Lung (tissue), 11 donors: ENCODE measurements at regions not wholly inside any gene's neighbourhood (a gene's known extent, or its start where the extent isn't known, plus 50 kb on each side); places are given as distances from the start of the nearest gene placed in this dataset.

ENCODE experiments used
- ATAC-seq: fragments of 200-7000 bp; cut with Tn5 transposase; one replicate; pipeline ENCODE4 v1.9.1; 2020; ENCODE audit warnings: moderate number of reproducible peaks; ENCODE audit not compliant: insufficient read depth, low FRiP score
- DNase-seq, 3 donors: peaks; one replicate each; pipeline ENCODE4 v3.0.0-alpha.2; 2013 to 2017
- H3K27ac ChIP-seq, 2 donors: one replicate each; pipeline ENCODE4 v1.5.1; 2013; ENCODE audit warnings: mild to moderate bottlenecking in 2 of 2, moderate library complexity in 2 of 2, control low read depth in 1 of 2, inconsistent platforms in 1 of 2, low read depth in 1 of 2, low read length in 1 of 2
- H3K27me3 ChIP-seq, 3 donors: one replicate each; pipeline ENCODE4 v1.5.1; 2013; ENCODE audit warnings: low read length in 2 of 3; ENCODE audit not compliant: control insufficient read depth in 3 of 3, insufficient read depth in 3 of 3
- H3K36me3 ChIP-seq, 4 donors: one replicate each; pipeline ENCODE4 v1.5.1; 2013; ENCODE audit warnings: low read length in 4 of 4, mild to moderate bottlenecking in 1 of 4, moderate library complexity in 1 of 4; ENCODE audit not compliant: control insufficient read depth in 4 of 4, insufficient read depth in 4 of 4
- H3K4me1 ChIP-seq, 5 donors: one replicate each; pipeline ENCODE4 v1.5.1; 2013; ENCODE audit warnings: low read length in 5 of 5, mild to moderate bottlenecking in 2 of 5, moderate library complexity in 1 of 5; ENCODE audit not compliant: control insufficient read depth in 5 of 5, insufficient read depth in 5 of 5
- H3K4me3 ChIP-seq: one replicate; pipeline ENCODE4 v1.5.1; 2013; ENCODE audit warnings: mild to moderate bottlenecking, control low read depth, moderate library complexity
- H3K9ac ChIP-seq, 2 donors: one replicate each; pipeline ENCODE4 v1.5.1; 2013; ENCODE audit warnings: low read length in 2 of 2, control low read depth in 1 of 2; ENCODE audit not compliant: insufficient read depth in 1 of 2
- H3K9me3 ChIP-seq, 4 donors: one replicate each; pipeline ENCODE4 v1.5.1; 2013; ENCODE audit warnings: low read length in 3 of 4, mild to moderate bottlenecking in 1 of 4, moderate library complexity in 1 of 4; ENCODE audit not compliant: control insufficient read depth in 4 of 4, insufficient read depth in 3 of 4
- CTCF ChIP-seq: IDR thresholded peaks from 2 replicates; pipeline ENCODE4 v1.5.1; 2012; ENCODE audit warnings: mild to moderate bottlenecking; ENCODE audit errors: control extremely low read depth, extremely low read depth
- WGBS, 2 donors: extraction: QIAGEN DNeasy Blood & Tissue Kit; methylation state at CpG; one replicate each; pipeline ENCODE4 v1.1.7; 2013; 5-methylcytosine and 5-hydroxymethylcytosine counted together
- donor health status: control.
- donor health status: control.
- donor health status: Bipolar disorder and iron deficiency.
- donor health status: healthy.
- donor health status: DM: yes; HTN: yes; CAD: no.

GRCh38 chr22:49260681-49261580 is 566.7 kb downstream of the BRD1 start:
- WGBS, 2 donors = 78 to 85% methylated on average over 17 of the region's 17 CpGs
- DNase-seq = no peak
- Histone ChIP-seq H3K9me3 (peaks cover 0 to 5% (median 0%) of the 10 kb centered on the region in 4 donors), H3K36me3 (no peaks in the 10 kb centered on the region), H3K9ac (no peak overlapping the region), H3K27ac (no peak overlapping the region), H3K27me3 (peaks cover 0 to 4% (median 0%) of the 10 kb centered on the region in 3 donors), H3K4me1 (no peaks in the 10 kb centered on the region), H3K4me3 (no peak overlapping the region)
- no peak for ATAC-seq
- TF ChIP-seq CTCF = no peak

- DNase-seq = no peak
- 83 to 85% methylated on average over 8 of the region's 8 CpGs for WGBS, 2 donors
- ATAC-seq = no peak
- Histone ChIP-seq H3K27ac (no peak overlapping the region), H3K27me3 (peaks cover 0 to 4% (median 0%) of the 10 kb centered on the region in 3 donors), H3K9ac (no peak overlapping the region), H3K36me3 (no peaks in the 10 kb centered on the region), H3K9me3 (peaks cover 0 to 6% (median 0%) of the 10 kb centered on the region in 4 donors), H3K4me1 (no peaks in the 10 kb centered on the region), H3K4me3 (no peak overlapping the region)
- TF ChIP-seq CTCF = no peak
Measured at GRCh38 chr22:49259839-49260615, 567.6 kb downstream of the BRD1 start.

GRCh38 chr22:49258107-49259010 is 569.3 kb downstream of the BRD1 start:
- Histone ChIP-seq H3K9ac (no peak overlapping the region), H3K4me1 (no peaks in the 10 kb centered on the region), H3K9me3 (peaks cover 0 to 8% (median 0%) of the 10 kb centered on the region in 4 donors), H3K27ac (no peak overlapping the region), H3K36me3 (no peaks in the 10 kb centered on the region), H3K4me3 (no peak overlapping the region), H3K27me3 (peaks cover 0 to 4% (median 0%) of the 10 kb centered on the region in 3 donors)
- 88% methylated on average over 31 of the region's 31 CpGs for WGBS, 2 donors
- DNase-seq (no peak), ATAC-seq (no peak)
- no peak for TF ChIP-seq CTCF
